ENCODE measurements at regions not wholly inside any gene's neighbourhood (a gene's known extent, or its start where the extent isn't known, plus 50 kb on each side); places are given as distances from the start of the nearest gene placed in this dataset.

DNA sequence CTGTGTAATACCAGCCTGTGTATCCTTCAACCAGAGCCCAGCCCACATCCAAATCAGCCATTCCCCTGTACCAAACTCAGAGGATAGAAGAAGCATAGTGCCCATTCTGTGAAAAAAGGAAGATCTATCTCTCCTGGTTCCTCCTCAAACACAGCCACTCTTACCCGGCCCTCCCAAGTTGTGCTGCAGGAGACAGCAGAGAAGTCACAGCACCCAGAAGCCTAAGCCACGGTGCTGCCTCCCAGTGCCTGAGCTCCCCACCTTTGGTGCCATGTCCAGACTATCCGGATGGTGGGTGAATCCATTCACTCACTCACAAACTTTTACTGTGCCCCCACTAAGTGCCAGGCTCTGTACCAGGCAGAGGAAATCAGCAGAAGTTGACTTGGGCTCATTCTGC, 166.0 kb upstream of the ZMIZ1 start:
- TF ChIP-seq, protein P1, sequence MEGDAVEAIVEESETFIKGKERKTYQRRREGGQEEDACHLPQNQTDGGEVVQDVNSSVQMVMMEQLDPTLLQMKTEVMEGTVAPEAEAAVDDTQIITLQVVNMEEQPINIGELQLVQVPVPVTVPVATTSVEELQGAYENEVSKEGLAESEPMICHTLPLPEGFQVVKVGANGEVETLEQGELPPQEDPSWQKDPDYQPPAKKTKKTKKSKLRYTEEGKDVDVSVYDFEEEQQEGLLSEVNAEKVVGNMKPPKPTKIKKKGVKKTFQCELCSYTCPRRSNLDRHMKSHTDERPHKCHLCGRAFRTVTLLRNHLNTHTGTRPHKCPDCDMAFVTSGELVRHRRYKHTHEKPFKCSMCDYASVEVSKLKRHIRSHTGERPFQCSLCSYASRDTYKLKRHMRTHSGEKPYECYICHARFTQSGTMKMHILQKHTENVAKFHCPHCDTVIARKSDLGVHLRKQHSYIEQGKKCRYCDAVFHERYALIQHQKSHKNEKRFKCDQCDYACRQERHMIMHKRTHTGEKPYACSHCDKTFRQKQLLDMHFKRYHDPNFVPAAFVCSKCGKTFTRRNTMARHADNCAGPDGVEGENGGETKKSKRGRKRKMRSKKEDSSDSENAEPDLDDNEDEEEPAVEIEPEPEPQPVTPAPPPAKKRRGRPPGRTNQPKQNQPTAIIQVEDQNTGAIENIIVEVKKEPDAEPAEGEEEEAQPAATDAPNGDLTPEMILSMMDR (conservative IDR thresholded peaks at IDR 0.05), result no peak
- TF ChIP-seq EZH2 (IDR thresholded peaks at IDR 0.05; ENCODE audit: low read depth), result no peak

Data from PC-9 (cell line).